ENCODE measurements at regions not wholly inside any gene's neighbourhood (a gene's known extent, or its start where the extent isn't known, plus 50 kb on each side); places are given as distances from the start of the nearest gene placed in this dataset.
"Not testable (repeated sequence)": the region's sequence is repeated elsewhere in the genome, so short reads cannot be mapped to it uniquely, and the experiment has no call there.

GRCh38 chr5:167850911-167851310, 440.5 kb upstream of the WWC1 start:
- peak in 1 of 2 donors; percentile 78 for DNase-seq (ENCODE audit: low read depth in 1 of 2, low spot score in 1 of 2)
- Histone ChIP-seq H3K36me3 (no peaks in the 10 kb centered on the region), H3K9me3 (ENCODE audit: low read depth) (no peaks in the 10 kb centered on the region), H3K27me3 (no peaks in the 10 kb centered on the region), H3K4me3 (no peak overlapping the region), H3K27ac (no peak overlapping the region), H3K4me1 (ENCODE audit: low read depth) (no peaks in the 10 kb centered on the region)
- TF ChIP-seq CTCF (IDR thresholded peaks at IDR 0.05; ENCODE audit: low read depth, low read length), result no peak

- Histone ChIP-seq H3K27ac (no peak overlapping the region), H3K4me1 (ENCODE audit: low read depth) (no peaks in the 10 kb centered on the region), H3K27me3 (no peaks in the 10 kb centered on the region), H3K4me3 (no peak overlapping the region), H3K9me3 (ENCODE audit: low read depth) (no peaks in the 10 kb centered on the region), H3K36me3 (no peaks in the 10 kb centered on the region)
- peak in 1 of 2 donors; percentile 33 for DNase-seq (ENCODE audit: low read depth in 1 of 2, low spot score in 1 of 2)
- no peak for TF ChIP-seq CTCF (IDR thresholded peaks at IDR 0.05; ENCODE audit: low read depth, low read length)
Measured at GRCh38 chr5:167851416-167851815, 440.0 kb upstream of the WWC1 start.

GRCh38 chr5:167852515-167852914, 438.9 kb upstream of the WWC1 start:
- no peak for DNase-seq (ENCODE audit: low read depth in 1 of 2, low spot score in 1 of 2)
- Histone ChIP-seq H3K36me3 (no peaks in the 10 kb centered on the region), H3K27me3 (no peaks in the 10 kb centered on the region), H3K4me1 (ENCODE audit: low read depth) (no peaks in the 10 kb centered on the region), H3K4me3 (no peak overlapping the region), H3K9me3 (ENCODE audit: low read depth) (no peaks in the 10 kb centered on the region), H3K27ac (no peak overlapping the region)
- TF ChIP-seq CTCF (IDR thresholded peaks at IDR 0.05; ENCODE audit: low read depth, low read length), result no peak

- Histone ChIP-seq H3K36me3 (no peaks in the 10 kb centered on the region), H3K4me3 (no peak overlapping the region), H3K4me1 (ENCODE audit: low read depth) (no peaks in the 10 kb centered on the region), H3K9me3 (ENCODE audit: low read depth) (no peaks in the 10 kb centered on the region), H3K27ac (no peak overlapping the region), H3K27me3 (no peaks in the 10 kb centered on the region)
- peak in 1 of 2 donors; percentile 62 for DNase-seq (ENCODE audit: low read depth in 1 of 2, low spot score in 1 of 2)
- no peak for TF ChIP-seq CTCF (IDR thresholded peaks at IDR 0.05; ENCODE audit: low read depth, low read length)
Measured at GRCh38 chr5:167853421-167853820, 438.0 kb upstream of the WWC1 start.

- Histone ChIP-seq H3K9me3 (ENCODE audit: low read depth) (no peaks in the 10 kb centered on the region), H3K4me1 (ENCODE audit: low read depth) (no peaks in the 10 kb centered on the region), H3K36me3 (no peaks in the 10 kb centered on the region), H3K27me3 (no peaks in the 10 kb centered on the region), H3K4me3 (no peak overlapping the region), H3K27ac (no peak overlapping the region)
- no peak for TF ChIP-seq CTCF (IDR thresholded peaks at IDR 0.05; ENCODE audit: low read depth, low read length)
- no peak for DNase-seq (ENCODE audit: low read depth in 1 of 2, low spot score in 1 of 2)
Measured at GRCh38 chr5:167855818-167856217, 435.6 kb upstream of the WWC1 start.

- TF ChIP-seq CTCF (IDR thresholded peaks at IDR 0.05; ENCODE audit: low read depth, low read length), result no peak
- Histone ChIP-seq H3K4me1 (ENCODE audit: low read depth) (no peaks in the 10 kb centered on the region), H3K27me3 (no peaks in the 10 kb centered on the region), H3K4me3 (no peak overlapping the region), H3K9me3 (ENCODE audit: low read depth) (no peaks in the 10 kb centered on the region), H3K36me3 (no peaks in the 10 kb centered on the region), H3K27ac (no peak overlapping the region)
- DNase-seq (ENCODE audit: low read depth in 1 of 2, low spot score in 1 of 2), result no peak
Measured at GRCh38 chr5:167857321-167857720, 434.1 kb upstream of the WWC1 start.

- not testable (repeated sequence) for DNase-seq (ENCODE audit: low read depth in 1 of 2, low spot score in 1 of 2); H3K4me1 ChIP-seq (ENCODE audit: low read depth); H3K9me3 ChIP-seq (ENCODE audit: low read depth); H3K36me3 ChIP-seq; H3K27ac ChIP-seq; H3K27me3 ChIP-seq; H3K4me3 ChIP-seq
Measured at GRCh38 chr5:167858186-167858855, 433.1 kb upstream of the WWC1 start.

Data from cardiac muscle cell (in vitro differentiated cells and primary cell).